IPS-NIHi7 (cell line): ENCODE measurements at regions not wholly inside any gene's neighbourhood (a gene's known extent, or its start where the extent isn't known, plus 50 kb on each side); places are given as distances from the start of the nearest gene placed in this dataset.
"Not testable (repeated sequence)": the region's sequence is repeated elsewhere in the genome, so short reads cannot be mapped to it uniquely, and the experiment has no call there.

Experiments used
- DNase-seq: peaks from one replicate; pipeline ENCODE4 v3.0.0; 2012; ENCODE audit warnings: mixed read lengths; ENCODE audit errors: extremely low spot score

DNA sequence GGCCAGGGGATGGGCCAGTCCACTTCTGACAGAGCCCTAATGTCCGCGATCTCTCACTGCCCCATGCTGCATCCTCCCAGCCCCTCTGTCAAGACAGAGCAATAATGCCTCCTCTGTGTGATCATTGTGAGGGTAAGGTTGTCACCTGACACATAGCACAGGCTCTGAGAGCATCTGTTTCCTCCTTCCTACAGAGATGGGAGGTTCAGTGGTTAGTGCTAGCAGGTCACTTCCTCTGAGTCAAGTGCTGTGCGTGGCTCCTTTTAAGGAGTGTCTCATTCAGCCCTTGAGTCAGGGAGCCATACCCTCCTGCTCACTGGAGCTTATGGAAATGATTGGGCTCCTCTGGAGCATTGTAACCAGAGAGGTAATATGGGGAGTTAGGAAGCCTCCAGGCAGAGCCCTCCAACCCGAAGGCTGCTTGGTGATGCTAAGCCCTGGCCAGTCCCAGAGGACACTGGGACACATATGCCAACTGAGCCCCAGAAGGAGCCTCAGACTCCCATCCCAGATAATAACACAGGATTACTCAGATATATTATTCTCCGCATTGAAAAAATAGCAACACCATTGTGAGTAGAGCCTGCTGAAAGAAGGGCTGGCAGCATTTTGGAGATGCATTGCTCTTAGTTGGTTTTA is 189.0 kb downstream of the GALNT1 start:
- no peak for DNase-seq

DNA sequence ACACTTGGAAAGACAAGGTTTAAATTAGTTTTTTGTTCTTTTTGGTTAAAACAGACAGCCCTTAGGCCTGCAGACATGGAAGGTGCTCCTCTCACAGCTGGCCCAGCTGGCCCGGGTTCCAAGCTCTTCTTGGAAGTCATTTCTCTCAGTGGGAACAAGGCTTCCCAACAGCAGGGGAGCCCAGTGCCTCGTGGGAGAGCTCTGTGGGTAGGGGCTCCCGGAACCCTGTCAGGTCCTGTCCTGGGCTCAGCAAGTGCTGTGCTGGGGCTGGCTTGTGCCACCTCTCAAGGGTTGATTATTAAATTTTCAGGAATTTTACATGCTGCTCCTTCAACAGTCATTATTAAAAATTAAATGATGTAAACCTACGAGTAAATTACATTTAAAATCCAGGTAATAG is 189.6 kb downstream of the GALNT1 start:
- DNase-seq: no peak

DNA sequence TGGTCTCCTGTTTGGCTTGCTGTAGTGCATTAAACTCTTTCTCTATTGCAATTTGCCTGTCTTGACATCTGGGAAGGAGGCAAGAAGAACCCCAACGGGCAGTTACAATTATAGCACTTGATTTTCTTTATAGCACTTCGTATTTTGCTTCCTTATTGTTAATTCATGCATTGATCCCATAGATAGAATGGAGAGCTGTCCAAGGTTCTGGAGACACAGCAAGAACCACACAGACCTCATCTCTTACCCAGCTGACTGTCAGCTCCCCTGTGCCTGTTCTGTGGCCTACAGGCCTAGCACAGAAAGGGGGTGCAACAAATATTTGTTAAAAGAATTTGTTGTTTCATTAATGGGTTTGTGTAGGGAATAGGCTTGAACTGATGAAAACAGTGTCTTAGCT is 194.3 kb downstream of the GALNT1 start:
- peak; percentile 57 for DNase-seq

DNA sequence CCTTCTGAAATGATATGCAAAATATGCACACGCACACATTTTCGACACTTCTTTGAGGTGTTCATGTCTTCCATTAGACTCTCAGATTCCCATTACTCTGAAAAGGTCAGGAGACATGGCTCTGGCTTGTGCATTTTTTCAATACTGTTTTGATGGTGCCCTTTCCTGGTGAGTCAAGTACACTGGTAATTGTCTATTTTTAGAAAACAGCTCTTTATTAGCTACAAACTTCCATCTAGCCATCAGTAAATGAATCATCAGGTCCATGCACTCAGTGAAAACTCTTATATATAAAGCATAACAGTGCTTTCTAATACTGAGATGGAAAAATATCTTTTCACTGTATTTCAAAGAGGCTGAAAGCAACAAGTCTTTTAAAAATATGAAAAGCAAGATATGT is 194.9 kb downstream of the GALNT1 start:
- DNase-seq: no peak

DNA sequence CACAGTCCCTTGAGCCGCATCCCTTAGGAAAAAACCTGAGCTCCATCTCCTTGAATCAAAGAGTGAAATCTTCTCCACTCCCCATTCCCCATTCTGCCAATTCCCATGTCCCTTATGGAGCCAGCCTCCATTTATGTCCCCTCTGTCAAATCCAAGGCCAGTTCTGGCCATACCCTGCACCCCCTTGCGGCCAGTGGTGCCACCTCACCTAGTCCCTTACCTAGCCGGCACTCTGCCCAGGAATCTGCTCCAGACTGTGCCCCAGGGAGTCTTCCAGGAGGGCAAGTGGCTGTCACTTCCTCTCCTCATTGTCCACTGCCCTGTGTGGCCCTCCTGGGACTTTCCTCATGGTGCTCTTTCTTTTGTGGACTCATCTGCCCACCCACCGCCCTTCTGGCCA is 195.4 kb upstream of the RMP24 start:
- no peak for DNase-seq

DNA sequence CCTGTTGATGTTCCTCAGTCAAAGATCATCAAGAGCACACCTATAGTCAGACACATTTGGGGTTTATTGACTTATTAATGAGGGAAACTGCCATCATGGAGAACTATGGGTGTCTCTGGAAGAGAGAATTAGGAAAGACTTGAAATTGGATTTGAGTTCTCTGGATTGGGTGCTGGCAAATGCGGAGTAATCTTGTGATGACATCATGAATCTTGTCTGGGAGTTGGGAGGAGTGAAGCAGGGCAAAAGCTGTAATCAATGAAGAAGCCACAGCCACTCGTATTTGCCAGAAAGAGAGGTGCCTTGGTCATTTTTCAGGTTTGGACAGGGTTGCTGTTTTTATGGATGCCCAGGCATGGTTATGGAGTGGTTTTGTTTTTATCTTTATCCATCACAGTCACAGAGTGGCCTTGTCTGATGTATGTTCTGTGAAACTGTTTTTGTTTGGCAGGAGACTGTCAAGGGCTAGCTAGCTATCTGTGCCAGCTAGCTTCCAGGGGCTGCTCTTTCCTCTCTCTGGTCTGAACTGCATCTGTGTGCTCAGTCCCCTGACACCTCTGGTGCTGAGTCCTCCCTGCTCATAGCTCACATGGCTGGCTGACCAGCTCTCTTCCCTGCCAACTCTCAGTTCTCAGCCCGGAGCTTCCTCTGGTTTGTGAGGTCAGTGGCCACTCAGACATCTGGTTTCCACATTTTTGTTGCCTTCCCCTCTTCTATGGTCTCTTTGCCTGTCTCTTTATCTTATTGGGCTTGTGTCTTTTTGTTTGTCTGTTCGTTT is 193.4 kb upstream of the RMP24 start:
- peak; percentile 9 for DNase-seq

DNA sequence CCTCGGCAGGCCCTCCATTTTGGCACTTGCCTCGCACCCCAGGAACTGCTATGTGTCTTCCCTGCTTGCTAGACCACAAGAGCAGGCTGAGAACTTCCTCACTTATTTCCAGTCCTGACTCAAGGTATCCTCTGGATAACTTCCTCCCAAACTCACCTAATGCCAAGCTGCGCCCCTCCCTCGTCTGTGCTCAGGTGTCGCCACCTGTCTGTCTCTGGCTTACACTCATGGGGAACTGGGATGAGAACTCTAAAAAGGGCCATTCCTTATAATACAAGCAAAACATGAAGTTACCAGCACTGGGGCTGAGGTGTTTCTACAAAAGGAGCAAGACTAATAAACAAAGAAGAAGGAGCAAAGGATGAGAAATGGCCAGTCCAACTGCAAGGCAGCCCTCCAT is 191.5 kb upstream of the RMP24 start:
- DNase-seq: peak; percentile 16

DNA sequence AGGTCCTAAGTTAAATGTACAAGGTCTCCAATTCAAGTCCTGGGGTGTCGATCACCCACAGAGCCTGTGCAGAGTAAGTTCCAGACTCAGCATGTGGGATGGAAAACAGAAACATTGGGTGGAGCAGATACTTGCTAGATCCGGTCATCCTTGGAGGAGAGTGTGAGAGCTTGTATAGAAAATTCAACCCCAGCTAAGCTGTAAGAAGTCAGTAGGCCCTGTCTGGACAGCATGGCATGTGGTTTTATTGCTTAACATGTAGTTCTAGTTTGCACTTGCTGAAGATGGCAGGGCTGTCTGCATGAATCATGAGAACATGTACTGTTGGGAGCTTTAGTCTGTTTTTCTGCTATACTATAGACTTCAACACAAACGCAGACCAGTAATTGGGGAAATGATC is 189.6 kb upstream of the RMP24 start:
- no peak for DNase-seq

DNA sequence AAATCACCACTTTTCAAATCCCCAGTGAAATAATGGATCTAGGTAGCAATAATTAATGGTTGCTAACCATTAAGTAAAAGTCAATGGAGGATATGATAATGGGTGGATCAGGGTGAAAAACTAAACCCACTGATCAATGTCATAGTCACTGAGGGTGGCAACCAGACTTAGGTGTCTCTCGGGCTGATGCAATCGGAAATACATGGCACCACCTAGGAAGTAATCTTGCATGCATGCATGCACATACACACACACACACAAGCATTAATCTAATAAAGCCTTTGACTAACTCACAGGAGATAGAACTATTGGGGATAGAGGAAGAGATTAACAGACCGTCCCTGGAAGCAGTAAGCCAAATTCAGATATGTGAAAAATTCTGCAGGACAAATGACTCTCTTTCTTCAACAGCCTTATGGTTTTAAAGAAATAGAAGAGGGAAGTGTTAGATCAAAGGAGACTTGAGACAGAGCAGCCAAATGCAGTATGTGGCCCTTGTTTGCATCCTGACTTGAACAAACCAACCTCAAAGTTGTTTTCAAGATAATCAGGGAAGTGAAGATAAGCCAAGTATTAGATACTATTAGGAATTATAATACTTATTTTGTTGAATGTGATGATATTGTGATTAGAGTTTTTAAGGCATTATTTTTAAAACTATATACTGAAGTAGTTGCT is 186.0 kb upstream of the RMP24 start:
- DNase-seq: no peak

DNA sequence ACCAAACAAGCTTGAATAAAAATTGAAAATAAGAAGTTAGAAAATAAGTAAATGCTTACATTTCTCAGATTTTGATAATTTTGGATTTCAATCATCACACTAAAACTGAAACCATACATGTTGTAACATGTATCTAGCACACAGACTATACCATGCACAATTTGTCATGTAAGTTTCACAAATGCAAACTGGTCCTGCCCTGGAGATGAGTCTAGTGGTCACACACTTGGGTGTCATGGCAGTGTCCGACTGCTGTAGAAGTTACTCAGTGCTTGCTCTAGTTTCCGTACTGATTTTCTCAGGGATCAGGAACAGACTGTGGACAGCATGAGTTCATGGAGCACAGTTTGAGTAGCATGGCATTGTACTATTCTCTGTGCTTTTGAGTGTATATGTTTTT is 182.9 kb upstream of the RMP24 start:
- no peak for DNase-seq

DNA sequence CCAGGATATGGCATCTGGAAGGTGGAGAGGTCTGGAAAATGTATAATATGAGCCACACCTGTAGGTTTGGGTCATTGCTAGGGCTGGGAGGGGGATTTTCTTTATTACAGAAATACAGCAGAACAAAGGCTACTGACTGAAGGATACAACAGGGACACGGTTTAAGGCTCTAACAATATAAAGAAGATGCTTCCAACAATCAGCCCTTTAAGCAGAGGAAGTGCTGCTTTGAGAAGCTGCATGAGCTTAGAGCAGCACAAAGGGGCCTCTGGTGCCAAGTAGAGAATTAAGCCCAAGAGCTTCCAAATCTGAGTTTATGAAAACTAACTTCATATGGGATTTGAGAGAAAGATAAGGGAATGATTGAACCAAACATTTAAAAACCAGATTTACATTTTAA is 174.5 kb upstream of the RMP24 start:
- DNase-seq: no peak

DNA sequence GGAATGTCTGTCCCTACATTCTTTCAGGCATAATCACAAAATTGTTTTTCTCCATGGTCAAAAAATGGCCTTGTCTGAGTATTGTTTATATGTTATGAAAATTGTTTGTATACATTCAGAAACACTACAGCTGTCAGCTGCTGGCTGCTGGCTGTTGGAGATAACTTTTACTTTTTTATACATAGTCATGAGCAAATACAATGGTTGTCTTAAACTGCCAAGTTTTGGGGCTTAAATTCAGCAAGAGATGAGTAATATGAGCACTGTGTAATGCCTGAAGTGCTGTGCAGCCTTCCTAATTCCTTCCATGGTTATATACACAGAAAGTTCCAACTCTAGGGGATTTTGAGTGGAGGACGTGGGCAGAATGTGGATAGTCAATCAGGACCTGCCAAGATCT is 168.9 kb upstream of the RMP24 start:
- no peak for DNase-seq

DNA sequence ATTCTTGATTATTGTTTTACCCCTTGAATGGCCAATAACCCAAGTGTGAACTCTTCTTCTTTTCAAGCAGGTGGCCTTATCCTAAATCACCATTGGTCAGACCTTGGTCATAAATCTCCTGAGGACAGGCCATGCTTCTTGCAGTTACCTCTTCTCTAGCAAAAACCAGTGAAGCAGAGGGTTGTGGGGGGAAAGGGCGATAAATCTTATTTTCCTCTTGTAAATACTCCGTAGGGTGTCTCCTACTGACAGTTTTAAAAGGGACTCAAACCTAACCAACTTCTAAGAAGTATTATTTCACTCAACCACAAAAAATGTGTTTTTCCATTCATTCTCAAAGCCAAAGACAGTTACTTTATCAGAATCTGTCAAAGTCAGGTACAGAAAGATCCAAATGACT is 168.1 kb upstream of the RMP24 start:
- DNase-seq: no peak

DNA sequence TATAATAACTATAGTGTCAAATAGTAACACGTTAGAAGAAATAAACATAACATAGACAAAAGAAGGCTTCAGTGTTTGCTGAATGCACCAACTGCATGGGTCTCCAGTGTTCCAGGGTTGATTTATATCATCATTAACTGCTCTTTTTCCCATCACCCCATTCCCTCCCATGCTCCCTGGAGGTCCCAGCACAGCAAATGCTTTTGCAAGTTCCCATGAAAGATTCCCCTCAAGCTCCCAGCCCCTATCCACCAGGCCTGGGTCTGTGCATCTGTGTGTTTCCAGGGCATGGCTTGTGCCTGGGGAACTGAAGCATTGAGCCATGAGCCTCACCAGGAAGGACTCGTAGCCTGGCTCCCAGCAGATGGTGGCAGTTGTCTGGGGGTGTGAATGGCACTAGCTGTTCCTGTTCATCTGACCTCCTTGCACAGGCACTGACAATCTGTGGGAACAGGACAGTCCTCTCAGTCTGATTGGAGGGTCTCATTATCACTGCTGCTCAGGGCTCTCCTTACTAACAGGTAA is 164.6 kb upstream of the RMP24 start:
- no peak for DNase-seq

DNA sequence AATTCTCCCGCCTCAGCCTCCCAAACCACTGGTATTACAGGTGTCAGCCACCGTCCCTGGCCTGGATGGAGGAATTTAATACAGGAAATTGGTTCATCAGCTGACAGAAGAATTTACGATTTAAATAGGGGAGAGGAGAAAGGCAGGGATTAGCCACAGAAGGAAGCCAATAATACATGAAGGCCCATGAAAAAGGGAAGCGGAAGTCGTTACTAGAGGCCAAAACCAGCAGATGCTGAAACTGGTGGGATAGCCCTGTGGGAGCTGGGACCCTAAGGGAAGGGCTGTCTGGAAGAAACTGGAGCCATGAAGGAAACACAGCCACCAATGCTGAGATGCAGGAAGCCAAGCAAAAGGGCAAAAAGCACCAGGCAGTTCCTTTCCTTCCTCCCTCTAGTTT is 163.7 kb upstream of the RMP24 start:
- no peak for DNase-seq

DNA sequence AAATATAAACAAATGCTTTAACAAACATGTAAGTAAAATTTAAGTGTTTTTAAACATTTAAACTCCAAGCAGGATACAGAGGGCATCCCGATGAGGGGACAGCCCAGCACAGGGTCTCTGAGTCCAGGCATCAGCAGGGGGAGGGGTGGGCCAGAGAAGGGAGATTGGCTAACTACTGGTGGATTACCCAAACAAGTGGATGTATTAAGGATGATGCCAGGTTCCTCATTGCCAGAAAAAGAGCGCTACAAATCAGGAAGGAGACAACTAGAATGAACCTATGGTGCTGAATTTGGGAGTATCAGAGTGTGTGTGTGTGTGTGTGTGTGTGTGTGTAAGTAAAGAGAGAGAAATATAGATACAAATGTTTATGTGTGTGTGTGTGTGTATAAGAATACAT is 162.0 kb upstream of the RMP24 start:
- DNase-seq: no peak

DNA sequence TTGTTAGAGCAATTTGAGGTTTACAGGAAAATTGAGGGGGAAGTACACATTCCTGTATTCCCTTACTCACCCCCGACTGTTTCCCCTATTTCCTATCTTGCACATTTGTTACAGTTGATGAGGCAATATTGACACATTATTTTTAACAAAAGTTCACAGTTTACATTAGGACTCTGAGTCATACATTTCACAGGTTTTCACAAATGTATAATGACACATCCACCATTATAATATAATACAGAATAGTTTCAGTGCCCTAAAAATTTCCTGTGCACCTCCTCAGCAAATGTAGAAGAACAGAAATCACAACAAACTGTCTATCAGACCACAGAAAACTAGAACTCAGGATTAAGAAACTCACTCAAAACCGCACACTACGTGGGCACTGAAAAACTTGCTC is 160.6 kb upstream of the RMP24 start:
- no peak for DNase-seq

DNA sequence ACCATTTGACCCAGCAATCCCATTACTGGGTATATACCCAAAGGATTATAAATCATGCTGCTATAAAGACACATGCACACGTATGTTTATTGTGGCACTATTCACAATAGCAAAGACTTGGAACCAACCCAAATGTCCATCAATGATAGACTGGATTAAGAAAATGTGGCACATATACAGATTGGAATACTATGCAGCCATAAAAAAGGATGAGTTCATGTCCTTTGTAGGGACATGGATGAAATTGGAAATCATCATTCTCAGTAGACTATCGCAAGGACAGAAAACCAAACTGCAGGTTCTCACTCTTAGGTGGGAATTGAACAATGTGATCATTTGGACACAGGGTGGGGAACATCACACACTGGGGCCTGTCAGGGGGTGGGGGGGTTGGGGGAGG is 157.5 kb upstream of the RMP24 start:
- not testable (repeated sequence) for DNase-seq

DNA sequence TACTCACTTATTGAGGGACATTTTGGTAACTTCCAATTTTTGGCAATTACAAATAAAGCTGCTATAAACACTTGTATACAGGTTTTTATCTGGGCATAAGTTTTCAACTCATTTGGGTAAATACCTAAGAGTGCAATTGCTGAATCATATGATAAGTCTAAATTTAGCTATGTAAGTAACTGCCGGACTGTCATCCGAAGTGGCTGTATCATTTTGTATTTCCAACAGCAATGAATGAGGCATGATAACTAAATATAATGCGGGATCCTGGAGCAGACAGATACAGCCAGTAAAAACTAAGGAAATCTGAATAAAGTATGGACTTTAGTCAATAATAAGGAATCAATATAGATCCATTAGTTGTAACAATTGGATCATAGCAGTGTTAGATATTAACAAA is 156.5 kb upstream of the RMP24 start:
- no peak for DNase-seq

DNA sequence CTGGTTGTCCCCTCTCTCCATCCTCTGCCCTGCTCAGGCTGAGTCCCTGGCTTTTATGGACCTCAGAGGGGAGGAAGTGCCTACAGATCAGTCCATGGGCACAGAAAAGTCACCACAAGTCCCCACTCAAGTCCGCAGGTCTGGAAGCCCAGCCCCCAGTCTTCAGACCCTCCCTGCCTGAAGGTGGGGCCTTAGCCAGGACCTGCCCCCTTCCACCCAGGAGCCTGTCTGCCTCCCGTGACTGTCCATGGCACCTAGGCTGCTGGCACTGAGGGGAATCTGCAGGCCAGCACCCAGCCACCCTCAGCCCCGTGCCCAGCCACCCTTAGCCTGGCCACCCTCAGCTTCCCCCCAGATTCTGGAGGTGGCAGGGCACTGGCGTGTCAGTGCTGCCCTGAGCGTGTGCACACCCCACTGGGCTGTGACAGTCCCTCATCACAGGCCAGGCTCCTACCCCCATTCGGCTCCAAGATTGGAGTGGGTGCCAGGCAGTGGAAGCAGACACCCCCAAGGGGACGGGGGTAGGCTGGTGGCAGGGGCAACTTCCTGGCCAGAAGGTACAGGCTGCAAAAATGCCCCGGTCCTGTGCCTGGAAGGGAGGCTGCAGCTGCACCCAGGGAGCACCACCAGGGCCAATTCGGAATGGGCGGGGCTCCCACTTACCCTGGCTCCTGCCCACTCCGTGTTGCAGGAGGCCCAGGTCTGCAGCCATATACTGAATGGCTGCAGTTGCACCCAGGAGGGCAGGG is 154.7 kb upstream of the RMP24 start:
- no peak for DNase-seq

DNA sequence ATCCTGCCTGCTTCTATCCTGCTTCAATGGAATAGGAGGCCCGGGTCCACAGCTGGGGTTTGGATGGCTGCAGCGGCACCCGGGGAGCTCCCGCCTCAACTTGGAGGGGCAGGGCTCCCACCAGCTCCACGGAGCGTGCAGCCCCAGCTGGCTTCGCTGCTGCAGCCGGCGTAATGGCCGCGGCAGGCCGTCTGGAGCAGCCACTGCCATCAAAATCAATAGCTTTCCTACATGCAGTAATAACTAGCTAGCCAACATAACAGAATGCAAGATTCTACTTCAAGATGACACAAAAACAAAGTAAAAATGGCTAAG is 154.2 kb upstream of the RMP24 start:
- DNase-seq: no peak

DNA sequence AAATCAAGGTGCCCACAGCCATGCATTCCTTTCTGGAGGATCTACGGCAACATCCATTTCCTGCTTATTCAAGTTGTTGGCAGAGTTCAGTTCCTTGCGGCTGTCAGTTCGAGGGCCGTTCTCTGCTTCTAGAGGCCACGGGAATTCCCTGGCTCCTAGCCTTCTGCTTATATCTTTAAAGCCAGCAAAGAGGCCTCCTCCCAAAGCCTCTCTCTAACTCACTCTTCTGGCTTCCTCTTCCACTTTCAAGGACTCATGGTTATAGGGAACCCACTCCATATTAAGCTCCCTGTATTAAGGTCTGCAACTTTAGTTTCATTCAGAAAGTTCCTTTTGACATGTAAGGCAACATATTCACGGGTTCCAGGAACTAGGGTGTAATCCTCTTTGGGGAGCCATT is 150.1 kb upstream of the RMP24 start:
- DNase-seq: no peak
